Osteoblast (primary cell): ENCODE measurements at regions not wholly inside any gene's neighbourhood (a gene's known extent, or its start where the extent isn't known, plus 50 kb on each side); places are given as distances from the start of the nearest gene placed in this dataset.

Source experiments
- DNase-seq: peaks from one replicate; pipeline ENCODE4 v3.0.0; 2011; ENCODE audit warnings: low spot score, mixed read lengths; ENCODE audit not compliant: insufficient read length; ENCODE audit errors: missing footprints
- H2AFZ ChIP-seq: 2 replicates; pipeline ENCODE4 v1.6.0; 2011; ENCODE audit warnings: mild to moderate bottlenecking, low read length
- H3K27ac ChIP-seq: 2 replicates; pipeline ENCODE4 v1.5.1; 2011; ENCODE audit warnings: mild to moderate bottlenecking, low read depth, low read length, moderate library complexity
- H3K27me3 ChIP-seq: 2 replicates; pipeline ENCODE4 v1.6.0; 2012; ENCODE audit warnings: mild to moderate bottlenecking, control low read depth, inconsistent platforms, low read length, moderate library complexity; ENCODE audit not compliant: insufficient read depth
- H3K36me3 ChIP-seq: 2 replicates; pipeline ENCODE4 v1.5.1; 2011; ENCODE audit warnings: mild to moderate bottlenecking, low read length, control low read depth, moderate library complexity; ENCODE audit not compliant: insufficient read depth
- H3K4me1 ChIP-seq: 2 replicates; pipeline ENCODE4 v1.5.1; 2011; ENCODE audit warnings: mild to moderate bottlenecking, low read length, control low read depth, moderate library complexity; ENCODE audit not compliant: insufficient read depth
- H3K4me2 ChIP-seq: 2 replicates; pipeline ENCODE4 v1.6.0; 2011; ENCODE audit warnings: mild to moderate bottlenecking, low read length; ENCODE audit not compliant: insufficient read depth
- H3K4me3 ChIP-seq: fragments of 200-600 bp; sonication (generic); 3 replicates; pipeline ENCODE4 v1.5.1; 2012; ENCODE audit warnings: mild to moderate bottlenecking, low read length, inconsistent platforms; ENCODE audit not compliant: insufficient read depth
- H3K79me2 ChIP-seq: 2 replicates; pipeline ENCODE4 v1.6.0; 2012; ENCODE audit warnings: mild to moderate bottlenecking, low read length, control low read depth, inconsistent platforms; ENCODE audit not compliant: insufficient read depth
- H3K9me3 ChIP-seq: 2 replicates; pipeline ENCODE4 v1.5.1; 2011; ENCODE audit warnings: low read depth, low read length, control low read depth
- H4K20me1 ChIP-seq: 2 replicates; pipeline ENCODE4 v1.6.0; 2012; ENCODE audit warnings: mild to moderate bottlenecking, low read length, control low read depth; ENCODE audit not compliant: insufficient read depth
- CTCF ChIP-seq: IDR thresholded peaks from 2 replicates; pipeline ENCODE4 v1.5.1; 2011; ENCODE audit warnings: mild to moderate bottlenecking, low read depth, low read length, moderate library complexity; ENCODE audit errors: extremely low read depth

- H3K4me3 ChIP-seq: no peak overlapping the region
- no peaks in the 10 kb centered on the region for H3K27me3 ChIP-seq
- H2AFZ ChIP-seq: no peak overlapping the region
- no peaks in the 10 kb centered on the region for H4K20me1 ChIP-seq
- DNase-seq: no peak
- H3K4me1 ChIP-seq: no peaks in the 10 kb centered on the region
- TF ChIP-seq CTCF: no peak
- no peaks in the 10 kb centered on the region for H3K36me3 ChIP-seq
- no peaks in the 10 kb centered on the region for H3K79me2 ChIP-seq
- no peak overlapping the region for H3K4me2 ChIP-seq
- no peak overlapping the region for H3K27ac ChIP-seq
- H3K9me3 ChIP-seq: no peaks in the 10 kb centered on the region
These were observed 215.6 kb downstream of the MAP2K6 start for GRCh38 chr17:69630056-69630635.

GRCh38 chr17:69634844-69635243, 220.3 kb downstream of the MAP2K6 start:
- no peak for TF ChIP-seq CTCF
- H3K27ac ChIP-seq: no peak overlapping the region
- no peaks in the 10 kb centered on the region for H3K79me2 ChIP-seq
- H3K9me3 ChIP-seq: no peaks in the 10 kb centered on the region
- H4K20me1 ChIP-seq: no peaks in the 10 kb centered on the region
- H3K4me1 ChIP-seq: peaks cover 7% of the 10 kb centered on the region
- no peaks in the 10 kb centered on the region for H3K36me3 ChIP-seq
- H3K4me3 ChIP-seq: no peak overlapping the region
- no peaks in the 10 kb centered on the region for H3K27me3 ChIP-seq
- DNase-seq: no peak
- no peak overlapping the region for H2AFZ ChIP-seq
- no peak overlapping the region for H3K4me2 ChIP-seq

GRCh38 chr17:69637446-69638156, 223.1 kb downstream of the MAP2K6 start:
- Histone ChIP-seq H4K20me1 (no peaks in the 10 kb centered on the region), H3K4me3 (no peak overlapping the region), H3K27me3 (no peaks in the 10 kb centered on the region), H3K4me2 (no peak overlapping the region), H3K9me3 (no peaks in the 10 kb centered on the region), H3K4me1 (peaks cover 7% of the 10 kb centered on the region), H2AFZ (peak overlapping the region; percentile 63), H3K79me2 (no peaks in the 10 kb centered on the region), H3K36me3 (no peaks in the 10 kb centered on the region), H3K27ac (peak overlapping the region; percentile 22)
- no peak for TF ChIP-seq CTCF
- DNase-seq: no peak

- no peak overlapping the region for H2AFZ ChIP-seq
- H3K4me2 ChIP-seq: no peak overlapping the region
- no peaks in the 10 kb centered on the region for H3K79me2 ChIP-seq
- no peaks in the 10 kb centered on the region for H3K36me3 ChIP-seq
- H3K9me3 ChIP-seq: no peaks in the 10 kb centered on the region
- no peaks in the 10 kb centered on the region for H4K20me1 ChIP-seq
- TF ChIP-seq CTCF: no peak
- H3K27ac ChIP-seq: no peak overlapping the region
- no peaks in the 10 kb centered on the region for H3K27me3 ChIP-seq
- no peak overlapping the region for H3K4me3 ChIP-seq
- DNase-seq: no peak
- peaks cover 7% of the 10 kb centered on the region for H3K4me1 ChIP-seq
These were observed 224.6 kb downstream of the MAP2K6 start for GRCh38 chr17:69639096-69639495.
